DMS114 treated with DMSO at 0.1 percent for 48 hours (cell line): ENCODE measurements at regions not wholly inside any gene's neighbourhood (a gene's known extent, or its start where the extent isn't known, plus 50 kb on each side); places are given as distances from the start of the nearest gene placed in this dataset.

ENCODE experiments used
- DNase-seq: peaks from one replicate; lab custom pipeline; 2025; ENCODE audit not compliant: unreplicated experiment; lab: John Stamatoyannopoulos, UW

DNA sequence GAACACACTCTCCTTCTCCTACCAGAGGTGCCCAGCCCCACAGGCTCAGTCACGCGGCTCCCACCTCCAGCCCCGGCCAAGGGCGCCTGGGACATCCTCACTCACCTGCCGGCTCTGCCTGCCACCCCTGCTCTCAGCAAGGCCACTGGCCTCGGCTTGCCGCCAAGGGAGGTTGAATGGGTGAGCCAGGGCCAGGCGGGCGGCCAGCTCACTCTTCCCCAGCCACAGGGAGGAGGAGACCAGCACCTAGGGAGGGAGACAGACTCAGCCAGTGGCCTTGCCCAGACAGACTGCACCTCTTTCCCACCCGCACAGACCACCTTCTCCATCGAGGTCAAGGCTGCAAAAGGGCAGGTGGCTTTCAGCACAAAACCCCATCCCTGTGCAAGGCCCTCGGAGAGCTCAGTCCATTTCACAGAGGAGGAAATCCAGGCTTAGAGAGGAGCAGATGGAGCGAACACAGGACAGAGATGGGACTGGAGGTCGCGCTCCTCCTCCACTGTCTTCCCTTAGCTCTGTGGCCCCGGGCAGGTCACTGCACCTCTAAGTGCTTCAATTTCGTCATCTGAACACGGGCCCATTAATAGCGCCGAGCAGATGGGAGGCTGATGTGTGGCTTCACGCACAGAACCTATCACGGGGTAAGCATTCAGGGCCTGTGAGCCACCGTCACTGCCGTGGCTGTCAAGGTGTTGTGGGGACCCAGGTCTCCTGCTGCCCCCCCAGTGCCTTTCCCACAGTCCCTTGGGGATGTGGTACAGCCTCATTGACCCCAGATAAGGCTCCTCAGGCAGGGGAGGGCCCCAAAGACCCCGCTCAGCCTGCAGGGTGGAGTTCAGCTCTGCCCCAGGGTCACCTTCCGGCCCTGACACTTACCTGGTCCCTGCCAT lies 56.1 kb downstream of the RMI2 start:
- DNase-seq, result no peak

GRCh38 chr16:11402051-11402744 lies 56.9 kb downstream of the RMI2 start:
- DNase-seq, result no peak

- no peak for DNase-seq
These were observed 57.7 kb downstream of the RMI2 start for GRCh38 chr16:11402745-11403533.

GRCh38 chr16:11403534-11403795 lies 58.2 kb downstream of the RMI2 start:
- DNase-seq, result no peak

DNA sequence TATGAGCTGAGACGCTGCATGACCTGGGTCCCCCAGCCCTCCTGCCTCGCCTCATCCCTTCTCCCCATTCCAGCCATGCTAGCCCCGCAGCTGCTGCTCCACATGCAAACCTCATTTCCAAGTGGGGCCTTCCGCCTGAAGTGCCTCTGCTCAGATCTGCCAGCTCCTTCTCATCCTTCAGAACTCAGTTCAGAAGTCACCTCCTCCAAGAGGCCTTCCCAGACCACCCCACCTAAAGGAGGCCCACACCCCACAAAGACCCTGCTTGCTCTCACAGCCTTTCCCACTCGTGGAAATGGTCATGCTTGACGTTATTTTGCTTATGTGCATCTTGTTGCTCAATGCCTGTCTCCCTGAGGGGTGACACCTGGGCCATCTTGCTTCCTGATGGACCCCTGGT lies 58.7 kb downstream of the RMI2 start:
- DNase-seq, result no peak

DNA sequence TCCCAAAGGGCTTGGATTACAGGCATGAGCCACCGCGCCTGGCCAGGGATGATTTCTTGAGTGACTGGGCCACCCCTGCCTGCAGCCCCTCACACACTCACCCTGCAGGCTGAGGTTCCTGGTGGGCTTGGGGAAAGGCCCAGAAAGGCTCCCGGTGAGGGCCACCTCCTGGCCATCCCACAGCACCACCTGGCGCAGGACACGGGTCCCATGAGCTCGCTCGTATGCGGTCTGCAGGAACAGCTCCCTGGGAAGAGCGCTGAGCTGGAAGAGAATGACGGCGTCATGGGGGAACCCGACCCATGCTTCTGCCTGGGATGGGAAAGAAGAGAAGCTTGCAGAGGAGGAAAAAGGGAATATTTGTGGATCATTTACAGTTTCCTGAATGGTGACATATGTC lies 59.3 kb downstream of the RMI2 start:
- no peak for DNase-seq

GRCh38 chr16:11405331-11406176 lies 60.3 kb downstream of the RMI2 start:
- peak; percentile 4 for DNase-seq

GRCh38 chr16:11406177-11406560 lies 60.9 kb downstream of the RMI2 start:
- DNase-seq, result no peak

DNA sequence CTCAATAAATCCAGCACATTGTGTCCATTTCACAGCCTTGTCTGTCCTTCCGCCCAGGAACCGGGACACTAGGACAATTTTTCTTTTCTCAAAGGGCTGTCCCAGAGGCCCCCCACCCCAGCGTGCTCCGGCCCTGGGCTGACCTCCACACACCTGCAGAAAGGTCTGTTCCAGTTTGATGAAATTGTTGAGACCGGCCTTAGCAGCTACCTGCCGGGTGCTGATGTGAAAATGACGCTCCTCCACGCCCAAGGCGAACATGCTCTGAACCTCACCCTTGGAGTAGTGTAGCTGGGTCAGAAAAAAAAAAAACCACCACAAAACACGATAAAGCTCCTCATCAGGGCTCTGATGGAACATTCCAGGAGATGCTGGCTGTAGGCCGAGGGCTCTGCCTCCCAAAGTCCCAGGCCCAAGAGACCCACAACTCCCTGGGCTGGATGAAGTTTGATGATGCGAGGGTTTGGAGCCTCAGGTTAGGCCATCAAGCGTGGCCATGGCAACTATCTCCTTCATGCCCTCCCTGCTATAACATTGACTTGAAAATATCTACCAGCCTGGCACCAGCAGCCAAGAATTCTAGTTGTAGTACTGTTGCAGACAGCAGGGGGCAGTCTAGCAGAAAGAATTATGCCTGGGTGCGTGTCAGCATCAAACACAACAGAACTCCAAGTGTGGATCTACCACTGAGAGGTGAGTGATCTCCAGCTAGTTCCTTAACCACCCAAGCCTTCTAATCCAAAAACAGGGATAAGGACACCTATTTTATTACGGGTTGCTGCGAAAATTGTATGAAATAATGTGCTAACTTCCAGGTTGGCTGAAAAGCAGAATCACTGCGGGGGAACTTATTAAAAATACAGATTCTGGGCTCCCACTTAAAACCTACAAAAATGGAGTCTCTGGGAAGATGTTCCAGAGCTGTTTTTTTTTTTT lies 62.1 kb downstream of the RMI2 start:
- DNase-seq, result peak; percentile 70

DNA sequence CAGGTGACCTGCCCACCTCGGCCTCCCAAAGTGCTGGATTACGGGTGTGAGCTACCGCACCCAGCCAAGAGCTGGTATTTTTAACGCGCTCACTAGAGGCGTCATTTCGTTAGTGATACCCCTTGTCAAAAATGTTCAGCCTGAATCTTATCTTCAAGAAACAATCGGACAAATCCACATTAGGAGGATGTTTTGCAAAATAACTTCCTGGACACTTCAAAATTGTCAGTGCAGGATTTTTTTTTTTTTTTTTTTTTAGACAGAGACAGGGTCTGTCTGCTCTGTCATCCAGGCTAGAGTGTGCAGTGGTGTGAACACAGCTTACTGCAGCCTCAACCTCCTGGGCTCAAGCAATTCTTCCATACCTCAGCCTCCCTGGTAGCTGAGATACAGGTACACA lies 63.0 kb downstream of the RMI2 start:
- no peak for DNase-seq

DNA sequence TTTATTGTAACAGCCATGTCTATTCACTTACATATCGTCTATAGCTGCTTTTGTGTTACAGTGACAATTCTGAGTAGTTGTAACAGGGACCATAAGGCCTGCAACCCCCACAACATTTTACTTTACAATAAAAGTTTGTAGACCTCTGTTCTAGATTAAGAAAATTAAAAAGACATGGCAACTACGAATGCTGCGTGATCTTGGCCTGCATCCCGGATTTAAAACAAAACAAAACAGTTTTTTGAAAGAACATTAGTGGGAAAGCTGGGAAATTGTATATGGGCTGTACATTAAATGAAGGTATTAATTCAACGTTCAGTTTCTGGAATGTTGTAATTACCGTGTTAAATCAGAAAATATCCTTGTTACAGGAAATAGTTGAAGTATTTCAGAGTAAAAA lies 64.1 kb downstream of the RMI2 start:
- no peak for DNase-seq

DNA sequence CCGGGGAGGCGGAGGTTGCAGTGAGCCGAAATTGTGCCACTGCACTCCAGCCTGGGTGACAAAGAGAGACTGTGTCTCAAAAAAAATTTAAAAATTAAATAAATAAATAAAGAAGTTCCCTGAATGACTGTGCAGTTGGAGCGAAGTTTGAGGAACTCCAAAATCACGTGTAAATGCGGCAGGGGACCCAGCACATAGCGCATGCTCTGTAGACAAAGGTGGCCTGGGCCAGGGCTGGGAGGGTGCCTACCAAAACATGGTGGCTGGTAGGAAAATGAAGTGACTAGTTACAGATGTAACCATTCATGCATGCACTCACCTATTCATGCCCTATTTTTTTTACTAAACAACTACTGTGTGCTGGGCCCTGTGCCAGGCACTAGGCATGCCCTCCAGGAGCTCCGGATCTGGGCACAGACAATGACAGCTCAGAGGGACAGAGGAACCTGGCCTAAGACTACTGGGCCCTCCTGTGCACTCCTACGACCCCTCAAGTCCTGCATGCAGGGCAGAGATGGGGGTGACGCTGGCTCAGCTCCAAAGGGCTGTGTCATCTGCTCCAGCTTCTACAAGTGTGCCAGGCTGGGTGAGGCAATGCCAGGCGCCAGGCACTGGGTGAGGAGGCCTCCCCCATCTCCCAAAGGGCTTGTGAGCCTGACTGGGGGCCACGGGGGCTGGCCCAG lies 65.3 kb downstream of the RMI2 start:
- no peak for DNase-seq

DNA sequence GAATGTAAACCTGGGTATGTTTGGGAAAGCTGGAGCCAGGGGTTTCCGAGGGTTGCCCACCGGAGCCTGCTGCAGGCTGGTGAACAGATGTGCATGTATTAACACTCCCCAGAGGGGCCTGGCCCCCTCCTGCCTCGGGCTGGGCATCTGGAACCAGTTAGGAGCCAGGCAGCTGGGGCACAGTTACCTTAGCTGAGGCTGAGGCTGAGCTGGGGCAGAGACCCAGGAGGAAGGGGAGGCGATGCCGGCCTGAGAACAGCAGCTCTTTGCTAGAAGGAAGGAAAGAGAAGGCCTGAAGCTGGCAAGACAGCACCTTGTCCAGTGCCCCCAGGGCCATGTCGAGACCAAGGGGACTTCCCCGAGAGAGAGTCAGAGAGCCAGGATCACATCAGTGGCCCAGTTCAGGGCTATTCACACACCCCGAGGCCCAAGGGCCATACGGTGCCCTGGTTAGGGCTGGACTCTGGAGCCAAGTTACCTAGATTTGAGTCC lies 65.8 kb downstream of the RMI2 start:
- no peak for DNase-seq

DNA sequence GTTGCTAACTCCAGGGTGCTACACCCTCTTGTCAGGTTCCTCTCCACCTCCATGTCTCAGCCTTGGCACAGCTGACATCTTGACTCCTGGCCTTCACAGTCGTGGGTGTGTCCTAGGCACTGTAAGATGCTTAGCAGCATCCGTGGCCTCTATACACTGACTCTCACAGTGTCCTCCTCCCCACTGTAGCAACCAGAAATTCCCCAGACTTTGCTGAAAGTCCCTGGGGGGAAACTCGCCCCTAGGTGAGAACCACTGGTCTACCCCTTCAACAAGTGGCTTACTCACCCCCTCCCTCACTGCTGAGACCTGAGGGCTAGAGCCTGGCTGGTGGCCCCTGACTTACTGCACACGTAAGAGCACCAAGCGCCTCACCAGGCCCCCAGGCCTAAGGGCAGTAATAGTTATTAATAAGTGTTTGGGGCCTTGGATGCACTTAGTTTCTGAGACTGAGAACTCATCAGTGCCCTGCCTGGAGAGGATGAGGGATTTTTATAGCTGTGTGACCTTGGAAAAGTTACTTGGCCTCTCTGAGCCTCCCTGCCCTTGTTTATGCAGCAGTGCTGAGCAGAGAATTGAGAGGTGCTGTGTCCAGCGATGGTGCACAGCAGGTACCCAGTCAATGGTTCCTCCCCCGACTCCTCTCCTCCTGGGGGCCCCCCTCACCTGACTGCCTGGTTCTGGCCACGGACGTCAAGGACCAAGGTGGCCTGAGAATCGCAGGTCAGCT lies 67.1 kb downstream of the RMI2 start:
- no peak for DNase-seq

DNA sequence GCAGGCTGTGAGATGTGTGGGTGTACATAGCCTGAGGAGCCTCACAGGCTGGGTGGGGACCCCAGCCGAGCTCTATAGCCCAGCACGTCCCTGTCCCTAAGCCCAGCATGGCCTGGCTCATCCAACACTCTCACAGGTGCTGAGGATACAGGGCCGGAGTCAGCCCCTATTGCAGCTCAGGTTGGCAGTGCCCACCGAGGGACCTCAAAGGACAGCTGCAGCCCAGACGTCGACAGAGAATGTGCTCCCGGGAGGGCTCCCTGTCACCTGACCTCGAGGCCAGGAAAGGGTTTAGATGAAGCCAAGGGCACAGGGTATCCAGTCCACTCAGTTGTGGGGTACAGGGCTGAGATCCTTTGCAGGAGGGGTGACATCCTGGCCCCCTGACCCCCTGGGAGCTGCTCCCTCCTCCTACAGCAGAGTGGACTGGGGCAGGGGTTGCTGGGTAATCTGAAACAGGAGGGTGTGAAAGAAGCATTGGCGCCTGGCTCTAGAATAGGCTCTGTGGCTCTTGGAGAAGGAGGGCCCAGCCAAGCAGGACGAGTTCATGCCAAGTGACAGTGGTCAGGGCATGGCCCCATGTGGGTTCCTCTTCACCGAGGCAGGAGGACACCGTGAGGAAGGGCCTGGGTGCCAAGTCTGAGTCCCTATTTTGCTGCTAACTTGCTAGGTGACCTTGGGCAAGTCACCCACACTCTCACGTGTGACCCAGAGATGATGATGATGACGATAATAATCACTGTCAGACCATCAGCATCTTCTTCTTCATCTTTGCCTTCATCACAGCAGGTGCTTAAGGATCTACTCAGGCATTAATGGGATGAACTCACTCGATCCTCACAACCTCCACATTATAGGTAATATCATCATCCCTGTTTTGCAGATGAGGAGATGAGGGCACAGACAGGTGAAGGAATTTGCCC lies 68.0 kb downstream of the RMI2 start:
- DNase-seq, result no peak

GRCh38 chr16:11413907-11414595 lies 68.8 kb downstream of the RMI2 start:
- no peak for DNase-seq
